DOHH2 (cell line): ENCODE measurements at regions not wholly inside any gene's neighbourhood (a gene's known extent, or its start where the extent isn't known, plus 50 kb on each side); places are given as distances from the start of the nearest gene placed in this dataset.

ENCODE experiments used
- EZH2phosphoT487 ChIP-seq: fragments of 200-600 bp; sonication (generic); IDR thresholded peaks from 2 replicates; pipeline ENCODE4 v1.6.1; 2017; ENCODE audit warnings: borderline replicate concordance, mild to moderate bottlenecking, antibody characterized with exemption, low read length, moderate library complexity, mixed read lengths
- TF ChIP-seq, protein P1 (sequence below): fragments of 200-600 bp; sonication (generic); IDR thresholded peaks from one replicate; pipeline ENCODE4 v1.5.1; 2014; ENCODE audit warnings: antibody characterized with exemption, mild to moderate bottlenecking, low read depth, low read length; ENCODE audit not compliant: poor library complexity, severe bottlenecking

DNA sequence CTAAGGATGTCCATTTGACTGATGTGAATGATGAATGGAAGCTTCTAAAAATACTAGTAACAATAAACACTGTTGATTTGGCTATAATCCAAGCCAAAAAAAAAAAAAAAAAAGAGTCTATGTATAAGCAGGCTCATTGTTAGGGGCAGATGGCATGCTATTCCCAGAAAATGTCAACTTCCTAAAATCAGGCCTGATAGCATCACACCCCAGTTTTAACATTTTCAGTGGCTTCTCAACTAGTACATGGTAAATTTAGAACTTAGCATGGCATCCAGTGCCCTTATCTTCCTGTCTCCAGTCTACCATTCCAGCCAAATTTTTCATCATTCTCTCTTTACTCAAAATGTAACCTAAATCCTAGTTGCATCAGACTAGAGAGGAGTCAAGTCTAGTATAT, 288.2 kb upstream of the ZNF385D start:
- TF ChIP-seq, protein P1, sequence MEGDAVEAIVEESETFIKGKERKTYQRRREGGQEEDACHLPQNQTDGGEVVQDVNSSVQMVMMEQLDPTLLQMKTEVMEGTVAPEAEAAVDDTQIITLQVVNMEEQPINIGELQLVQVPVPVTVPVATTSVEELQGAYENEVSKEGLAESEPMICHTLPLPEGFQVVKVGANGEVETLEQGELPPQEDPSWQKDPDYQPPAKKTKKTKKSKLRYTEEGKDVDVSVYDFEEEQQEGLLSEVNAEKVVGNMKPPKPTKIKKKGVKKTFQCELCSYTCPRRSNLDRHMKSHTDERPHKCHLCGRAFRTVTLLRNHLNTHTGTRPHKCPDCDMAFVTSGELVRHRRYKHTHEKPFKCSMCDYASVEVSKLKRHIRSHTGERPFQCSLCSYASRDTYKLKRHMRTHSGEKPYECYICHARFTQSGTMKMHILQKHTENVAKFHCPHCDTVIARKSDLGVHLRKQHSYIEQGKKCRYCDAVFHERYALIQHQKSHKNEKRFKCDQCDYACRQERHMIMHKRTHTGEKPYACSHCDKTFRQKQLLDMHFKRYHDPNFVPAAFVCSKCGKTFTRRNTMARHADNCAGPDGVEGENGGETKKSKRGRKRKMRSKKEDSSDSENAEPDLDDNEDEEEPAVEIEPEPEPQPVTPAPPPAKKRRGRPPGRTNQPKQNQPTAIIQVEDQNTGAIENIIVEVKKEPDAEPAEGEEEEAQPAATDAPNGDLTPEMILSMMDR: no peak
- no peak for TF ChIP-seq EZH2phosphoT487
